Body of pancreas (tissue), 4 donors: ENCODE measurements at regions not wholly inside any gene's neighbourhood (a gene's known extent, or its start where the extent isn't known, plus 50 kb on each side); places are given as distances from the start of the nearest gene placed in this dataset.

Experiments used
- POLR2A ChIP-seq, 3 donors: fragments of 450-650 bp; IDR thresholded peaks; one replicate each; pipeline ENCODE4 v1.6.1; 2016; ENCODE audit warnings: antibody characterized with exemption in 3 of 3, mild to moderate bottlenecking in 2 of 3
- TF ChIP-seq, protein P1 (sequence below), 7 experiments: fragments of 450-650 bp in 4 of 7; fragments of 200-600 bp in 3 of 7; sonication (generic) in 3 of 7; IDR thresholded peaks; one replicate each; pipeline ENCODE4 v1.5.1; 2016 to 2019; ENCODE audit warnings: antibody characterized with exemption in 7 of 7

DNA sequence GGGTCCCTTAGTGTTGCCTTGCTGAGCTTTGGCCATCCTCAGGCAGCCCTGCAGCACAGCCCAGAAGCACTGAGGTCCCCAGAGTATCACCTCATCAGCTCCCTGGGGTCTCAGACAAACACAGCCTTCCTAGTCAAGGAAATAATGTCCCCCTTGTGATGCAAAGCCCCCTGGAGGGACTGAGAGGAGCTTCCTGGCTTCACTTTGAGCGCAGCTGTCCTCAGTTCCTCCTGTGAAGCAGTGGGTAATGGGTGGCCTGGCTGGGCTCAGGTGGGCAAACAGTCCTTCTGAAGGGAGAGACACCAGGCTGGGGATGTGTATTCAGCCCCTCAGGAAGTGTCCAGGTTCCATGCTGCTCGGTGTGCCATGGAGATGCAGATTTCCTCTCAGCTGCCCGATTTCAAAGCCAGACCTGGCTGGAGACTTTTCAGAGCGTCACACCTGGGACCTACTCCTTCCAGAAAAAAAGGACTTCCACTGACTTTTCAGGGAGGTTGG, 79.2 kb upstream of the FOXA2 start:
- TF ChIP-seq, protein P1, sequence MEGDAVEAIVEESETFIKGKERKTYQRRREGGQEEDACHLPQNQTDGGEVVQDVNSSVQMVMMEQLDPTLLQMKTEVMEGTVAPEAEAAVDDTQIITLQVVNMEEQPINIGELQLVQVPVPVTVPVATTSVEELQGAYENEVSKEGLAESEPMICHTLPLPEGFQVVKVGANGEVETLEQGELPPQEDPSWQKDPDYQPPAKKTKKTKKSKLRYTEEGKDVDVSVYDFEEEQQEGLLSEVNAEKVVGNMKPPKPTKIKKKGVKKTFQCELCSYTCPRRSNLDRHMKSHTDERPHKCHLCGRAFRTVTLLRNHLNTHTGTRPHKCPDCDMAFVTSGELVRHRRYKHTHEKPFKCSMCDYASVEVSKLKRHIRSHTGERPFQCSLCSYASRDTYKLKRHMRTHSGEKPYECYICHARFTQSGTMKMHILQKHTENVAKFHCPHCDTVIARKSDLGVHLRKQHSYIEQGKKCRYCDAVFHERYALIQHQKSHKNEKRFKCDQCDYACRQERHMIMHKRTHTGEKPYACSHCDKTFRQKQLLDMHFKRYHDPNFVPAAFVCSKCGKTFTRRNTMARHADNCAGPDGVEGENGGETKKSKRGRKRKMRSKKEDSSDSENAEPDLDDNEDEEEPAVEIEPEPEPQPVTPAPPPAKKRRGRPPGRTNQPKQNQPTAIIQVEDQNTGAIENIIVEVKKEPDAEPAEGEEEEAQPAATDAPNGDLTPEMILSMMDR (IDR thresholded peaks at IDR 0.05) = no peak
- no peak for TF ChIP-seq POLR2A (IDR thresholded peaks at IDR 0.05)
